Upper lobe of left lung (tissue), 6 donors: ENCODE measurements at regions not wholly inside any gene's neighbourhood (a gene's known extent, or its start where the extent isn't known, plus 50 kb on each side); places are given as distances from the start of the nearest gene placed in this dataset.

Source experiments
- ATAC-seq, 2 donors: fragments of 200-7000 bp; cut with Tn5 transposase; one replicate each; pipeline ENCODE4 v1.9.1; 2022; ENCODE audit warnings: mild to moderate bottlenecking in 2 of 2, moderate library complexity in 2 of 2; ENCODE audit not compliant: low FRiP score in 2 of 2
- DNase-seq, 2 donors: peaks; one replicate each; pipeline ENCODE4 v3.0.0-alpha.2; 2019 to 2020
- H3K27ac ChIP-seq, 4 donors: fragments of 200-600 bp; sonication (generic); one replicate each; pipeline ENCODE4 v1.5.1; 2016 to 2019
- H3K27me3 ChIP-seq, 4 donors: fragments of 200-600 bp; sonication (generic); one replicate each; pipeline ENCODE4 v1.5.1; 2017 to 2019
- H3K36me3 ChIP-seq, 4 donors: fragments of 200-600 bp; sonication (generic); one replicate each; pipeline ENCODE4 v1.5.1; 2016 to 2019
- H3K4me1 ChIP-seq, 4 donors: fragments of 200-600 bp; sonication (generic); one replicate each; pipeline ENCODE4 v1.5.1; 2018 to 2019
- H3K4me3 ChIP-seq, 4 donors: fragments of 200-600 bp; sonication (generic); one replicate each; pipeline ENCODE4 v1.5.1; 2017 to 2019; ENCODE audit warnings: mild to moderate bottlenecking in 2 of 4, moderate library complexity in 1 of 4
- H3K9me3 ChIP-seq, 4 donors: fragments of 200-600 bp; sonication (generic); one replicate each; pipeline ENCODE4 v1.5.1; 2018 to 2019
- CTCF ChIP-seq, 6 experiments: fragments of 450-650 bp in 4 of 6; fragments of 200-600 bp in 2 of 6; sonication (generic) in 2 of 6; IDR thresholded peaks; one replicate each; pipeline ENCODE4 v1.5.1; 2016 to 2019; ENCODE audit warnings: antibody characterized with exemption in 6 of 6
- EP300 ChIP-seq, 4 donors: sonication (generic); formaldehyde crosslinking; IDR thresholded peaks; one replicate each; pipeline ENCODE4 v1.5.1; 2017; ENCODE audit warnings: antibody characterized with exemption in 4 of 4, control low read depth in 2 of 4
- POLR2A ChIP-seq, 4 donors: fragments of 450-650 bp; IDR thresholded peaks; one replicate each; pipeline ENCODE4 v1.5.1; 2016 to 2017; ENCODE audit warnings: antibody characterized with exemption in 4 of 4, mild to moderate bottlenecking in 2 of 4
- POLR2AphosphoS5 ChIP-seq, 2 donors: sonication (generic); formaldehyde crosslinking; IDR thresholded peaks; one replicate each; pipeline ENCODE4 v1.5.1; 2017; ENCODE audit warnings: antibody characterized with exemption in 2 of 2
- WGBS, 2 donors: methylation state at CpG; one replicate each; pipeline ENCODE4 v1.1.5; 2017 to 2018; 5-methylcytosine and 5-hydroxymethylcytosine counted together
- donor health status: DM: no; HTN: no; CAD: no; lungs with moderate emphysema.
- donor health status: DM: no; HTN: yes; CAD: no; lungs with severe emphysema.

- H3K27me3 ChIP-seq: no peaks in the 10 kb centered on the region
- ATAC-seq: no peak
- WGBS, 2 donors: 85 to 92% methylated on average over 4 of the region's 4 CpGs
These were observed 1810.7 kb upstream of the CDH6 start for GRCh38 chr5:29382780-29383179.

GRCh38 chr5:29380029-29380428 is 1813.5 kb upstream of the CDH6 start:
- Histone ChIP-seq H3K9me3 (no peaks in the 10 kb centered on the region), H3K36me3 (no peaks in the 10 kb centered on the region), H3K4me1 (no peaks in the 10 kb centered on the region), H3K27ac (no peak overlapping the region), H3K4me3 (no peak overlapping the region), H3K27me3 (no peaks in the 10 kb centered on the region)
- WGBS, 2 donors: 42 to 78% methylated on average over 1 of the region's 1 CpG
- ATAC-seq (no peak), DNase-seq (no peak)
- TF ChIP-seq POLR2A (IDR thresholded peaks at IDR 0.05) (no peak), POLR2AphosphoS5 (IDR thresholded peaks at IDR 0.05) (no peak), CTCF (IDR thresholded peaks at IDR 0.05) (no peak), EP300 (IDR thresholded peaks at IDR 0.05) (no peak)

More at GRCh38 chr5:29382780-29383179, 1810.7 kb upstream of the CDH6 start:
- Histone ChIP-seq H3K9me3 (no peaks in the 10 kb centered on the region), H3K4me3 (no peak overlapping the region), H3K27ac (no peak overlapping the region), H3K4me1 (no peaks in the 10 kb centered on the region), H3K36me3 (no peaks in the 10 kb centered on the region)
- DNase-seq: no peak
- TF ChIP-seq EP300 (IDR thresholded peaks at IDR 0.05) (no peak), POLR2AphosphoS5 (IDR thresholded peaks at IDR 0.05) (no peak), CTCF (IDR thresholded peaks at IDR 0.05) (no peak), POLR2A (IDR thresholded peaks at IDR 0.05) (no peak)

- no peak for TF ChIP-seq POLR2AphosphoS5 (IDR thresholded peaks at IDR 0.05)
- no peak for TF ChIP-seq POLR2A (IDR thresholded peaks at IDR 0.05)
- no peak for TF ChIP-seq CTCF (IDR thresholded peaks at IDR 0.05)
- no peak for TF ChIP-seq EP300 (IDR thresholded peaks at IDR 0.05)
- no peak overlapping the region for H3K27ac ChIP-seq
- no peak for DNase-seq
- ATAC-seq: no peak
- H3K4me3 ChIP-seq: no peak overlapping the region
- H3K36me3 ChIP-seq: no peaks in the 10 kb centered on the region
- H3K27me3 ChIP-seq: no peaks in the 10 kb centered on the region
- WGBS, 2 donors: 75 to 84% methylated on average over 5 of the region's 5 CpGs
- no peaks in the 10 kb centered on the region for H3K4me1 ChIP-seq
- H3K9me3 ChIP-seq: no peaks in the 10 kb centered on the region
These were observed 1813.9 kb upstream of the CDH6 start for GRCh38 chr5:29379619-29380018.

DNA sequence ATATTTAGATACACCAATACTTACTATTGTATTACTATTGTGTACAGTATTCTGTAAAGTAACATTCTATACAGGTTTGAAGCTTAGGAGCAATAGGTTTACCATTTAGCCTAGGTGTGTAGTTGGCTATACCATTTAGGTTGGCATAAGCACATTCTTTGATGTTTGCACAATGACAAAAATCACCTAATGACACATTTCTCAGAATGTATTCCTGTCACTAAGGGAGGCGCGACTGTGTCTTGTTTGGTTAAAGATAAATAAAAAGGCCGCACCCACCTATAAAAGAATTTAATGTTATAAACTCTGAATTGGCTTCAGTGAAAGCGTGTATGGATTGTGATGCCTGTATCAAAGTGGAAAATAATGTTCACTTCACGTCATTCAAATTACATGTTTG is 1815.4 kb upstream of the CDH6 start:
- Histone ChIP-seq H3K36me3 (no peaks in the 10 kb centered on the region), H3K27ac (no peak overlapping the region), H3K4me1 (no peaks in the 10 kb centered on the region), H3K4me3 (no peak overlapping the region), H3K9me3 (no peaks in the 10 kb centered on the region), H3K27me3 (no peaks in the 10 kb centered on the region)
- DNase-seq (no peak), ATAC-seq (no peak)
- TF ChIP-seq EP300 (IDR thresholded peaks at IDR 0.05): no peak
- no peak for TF ChIP-seq CTCF (IDR thresholded peaks at IDR 0.05)
- TF ChIP-seq POLR2AphosphoS5 (IDR thresholded peaks at IDR 0.05): no peak
- no peak for TF ChIP-seq POLR2A (IDR thresholded peaks at IDR 0.05)
- 78 to 80% methylated on average over 5 of the region's 5 CpGs for WGBS, 2 donors

DNA sequence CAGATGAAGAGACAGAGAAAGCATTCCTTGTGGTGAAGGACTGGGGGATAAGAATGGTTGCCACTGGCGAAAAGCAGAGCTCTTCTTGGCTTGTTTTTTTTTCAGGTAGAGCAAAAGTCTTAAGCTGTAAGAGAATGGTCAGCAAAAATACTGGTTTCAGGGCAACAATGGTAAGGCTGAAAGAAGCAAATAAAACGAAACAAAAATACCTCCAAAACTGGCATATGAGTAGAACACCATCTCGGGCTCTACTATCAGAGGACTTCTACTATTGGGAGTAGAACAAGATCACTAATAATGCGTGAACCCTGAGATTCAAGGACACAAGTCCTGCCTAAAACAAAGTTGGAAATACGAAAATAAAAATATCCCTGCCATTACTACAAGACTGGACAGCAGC is 1823.2 kb upstream of the CDH6 start:
- WGBS, 2 donors: 76 to 81% methylated on average over 5 of the region's 5 CpGs
- Histone ChIP-seq H3K27me3 (no peaks in the 10 kb centered on the region), H3K4me1 (no peaks in the 10 kb centered on the region), H3K4me3 (no peak overlapping the region), H3K36me3 (no peaks in the 10 kb centered on the region), H3K9me3 (no peaks in the 10 kb centered on the region), H3K27ac (no peak overlapping the region)
- no peak for TF ChIP-seq CTCF (IDR thresholded peaks at IDR 0.05)
- TF ChIP-seq EP300 (IDR thresholded peaks at IDR 0.05): no peak
- no peak for TF ChIP-seq POLR2A (IDR thresholded peaks at IDR 0.05)
- no peak for TF ChIP-seq POLR2AphosphoS5 (IDR thresholded peaks at IDR 0.05)
- DNase-seq (no peak), ATAC-seq (no peak)
